GM12878 (cell line): ENCODE measurements at regions not wholly inside any gene's neighbourhood (a gene's known extent, or its start where the extent isn't known, plus 50 kb on each side); places are given as distances from the start of the nearest gene placed in this dataset.

Source experiments
- ATAC-seq: fragments of 200-7000 bp; cut with Tn5 transposase; 3 replicates; pipeline ENCODE4 v1.9.1; 2020; ENCODE audit warnings: mild to moderate bottlenecking, moderate library complexity
- BruUV-seq: library from RNA; stranded (reverse); fragments of 400-500 nt; replicated peaks from 2 replicates; lab custom pipeline; 2021; lab: Mats Ljungman, UMichigan
- CTCF ChIA-PET: fragments of 300-600 bp; sonication (Branson Sonifier 250); formaldehyde crosslinking; extraction: SDS; loops from one replicate; lab custom pipeline; 2021; ENCODE audit warnings: inconsistent platforms; lab: Yijun Ruan, JAX
- POLR2A ChIA-PET: fragments of 350-600 bp; formaldehyde crosslinking; extraction: SDS; loops from one replicate; lab custom pipeline; 2021; ENCODE audit warnings: inconsistent platforms; lab: Charles Lee
- RAD21 ChIA-PET: fragments of 300-600 bp; sonication (Branson Sonifier 250); formaldehyde crosslinking; loops from one replicate; lab custom pipeline; 2023; ENCODE audit warnings: antibody characterized with exemption; ENCODE audit not compliant: unreplicated experiment; lab: Charles Lee
- SMC1A ChIA-PET: fragments of 300-600 bp; sonication (Branson Sonifier 250); formaldehyde crosslinking; loops from one replicate; lab custom pipeline; 2023; ENCODE audit not compliant: unreplicated experiment, uncharacterized antibody; lab: Charles Lee
- DNase-seq: peaks from one replicate; pipeline ENCODE4 v3.0.0-alpha.2; 2011; ENCODE audit warnings: low read depth, low spot score
- FAIRE-seq: peaks from 3 replicates; lab custom pipeline; 2011; peaks lifted over from hg19 to GRCh38; lab: Jason Lieb, UNC
- H2AFZ ChIP-seq: 2 replicates; pipeline ENCODE4 v1.6.0; 2011; ENCODE audit warnings: low read depth, low read length, control low read depth; ENCODE audit not compliant: control insufficient read depth
- H3K27ac ChIP-seq: 2 replicates; pipeline ENCODE4 v1.5.1; 2011; ENCODE audit warnings: control low read depth; ENCODE audit not compliant: control insufficient read depth, insufficient read depth
- H3K27me3 ChIP-seq, 2 experiments: replicated peaks in 1 of 2; 2 replicates each; pipeline versions ENCODE4 v1.6.0 to v1.6.1; 2011; ENCODE audit warnings: low read length in 1 of 2; ENCODE audit not compliant: control insufficient read depth in 2 of 2, insufficient read depth in 2 of 2
- H3K36me3 ChIP-seq, 2 experiments: 2 replicates each; pipeline ENCODE4 v1.5.1; 2011; ENCODE audit warnings: low read length in 1 of 2; ENCODE audit not compliant: control insufficient read depth in 2 of 2, insufficient read depth in 2 of 2
- H3K4me1 ChIP-seq: 2 replicates; pipeline ENCODE4 v1.6.1; 2011; ENCODE audit warnings: mild to moderate bottlenecking, low read length, moderate library complexity, mixed read lengths; ENCODE audit not compliant: control insufficient read depth, insufficient read depth
- H3K4me2 ChIP-seq: 2 replicates; pipeline ENCODE4 v1.6.0; 2011; ENCODE audit warnings: control low read depth; ENCODE audit not compliant: control insufficient read depth, insufficient read depth
- H3K4me3 ChIP-seq: fragments of 200-600 bp; sonication (generic); 2 replicates; pipeline ENCODE4 v1.5.1; 2016
- H3K79me2 ChIP-seq: 2 replicates; pipeline ENCODE4 v1.6.0; 2011; ENCODE audit warnings: low read length; ENCODE audit not compliant: control insufficient read depth, insufficient read depth
- H3K9ac ChIP-seq: 2 replicates; pipeline ENCODE4 v1.8.0; 2011; ENCODE audit warnings: low read length, control low read depth, mixed read lengths; ENCODE audit not compliant: control insufficient read depth, insufficient read depth
- H3K9me3 ChIP-seq: replicated peaks from 3 replicates; pipeline ENCODE4 v1.5.1; 2011; ENCODE audit warnings: mild to moderate bottlenecking, low read length; ENCODE audit not compliant: control insufficient read depth, insufficient read depth
- H4K20me1 ChIP-seq: 2 replicates; pipeline ENCODE4 v1.6.0; 2011; ENCODE audit not compliant: control insufficient read depth, insufficient read depth
- CHD1 ChIP-seq: IDR thresholded peaks from 2 replicates; pipeline ENCODE4 v1.6.1; 2012; ENCODE audit warnings: low read depth, low read length, improper control_type of control experiment
- ETV6 ChIP-seq, 2 experiments: fragments of 450-650 bp in 1 of 2; IDR thresholded peaks in 1 of 2; conservative IDR thresholded peaks in 1 of 2; 2 replicates each; pipeline ENCODE4 v1.6.1; 2014; ENCODE audit warnings: antibody characterized with exemption in 1 of 2, borderline replicate concordance in 1 of 2, low read depth in 1 of 2, mild to moderate bottlenecking in 1 of 2, moderate library complexity in 1 of 2
- IKZF2 ChIP-seq, 2 experiments: fragments of 450-650 bp; IDR thresholded peaks; 2 replicates each; pipeline ENCODE4 v1.6.1; 2017; ENCODE audit warnings: mild to moderate bottlenecking in 2 of 2, moderate library complexity in 2 of 2
- MYC ChIP-seq: IDR thresholded peaks from 2 replicates; pipeline ENCODE4 v1.6.1; 2011; ENCODE audit warnings: mild to moderate bottlenecking, low read length, moderate library complexity, inconsistent platforms; ENCODE audit not compliant: insufficient read depth, insufficient replicate concordance, insufficient read length, severe bottlenecking
- NFYA ChIP-seq: IDR thresholded peaks from 2 replicates; pipeline ENCODE4 v1.6.1; 2011; ENCODE audit warnings: low read depth, mild to moderate bottlenecking, low read length, improper control_type of control experiment, borderline replicate concordance
- NR2F1 ChIP-seq: fragments of 450-650 bp; conservative IDR thresholded peaks from 2 replicates; pipeline ENCODE4 v1.6.1; 2017; ENCODE audit warnings: mild to moderate bottlenecking
- SMC3 ChIP-seq: IDR thresholded peaks from 2 replicates; pipeline ENCODE4 v1.6.1; 2011; ENCODE audit warnings: low read length, improper control_type of control experiment, borderline replicate concordance
- TAF1 ChIP-seq: IDR thresholded peaks from 2 replicates; pipeline ENCODE4 v1.6.1; 2011; ENCODE audit warnings: mild to moderate bottlenecking, low read depth, low read length, borderline replicate concordance
- YY1 ChIP-seq: IDR thresholded peaks from 2 replicates; pipeline ENCODE4 v1.6.1; 2011; ENCODE audit warnings: low read depth, mild to moderate bottlenecking, low read length
- ZNF274 ChIP-seq: IDR thresholded peaks from one replicate; pipeline ENCODE4 v1.8.0; 2011; ENCODE audit not compliant: insufficient read length, insufficient read depth
- WGBS: methylation state at CpG from one replicate; pipeline ENCODE4 v1.1.6; 2016; ENCODE audit warnings: low lambda C conversion rate; ENCODE audit not compliant: insufficient replicate concordance, insufficient coverage; ENCODE audit errors: missing lambda C conversion rate; 5-methylcytosine and 5-hydroxymethylcytosine counted together
- in situ Hi-C: fragments of 300-500 bp; cut with MboI; formaldehyde crosslinking; loops from 9 replicates; pipeline ENCODE4 v1.14.3; 2018; ENCODE audit warnings: mixed read lengths
- intact Hi-C: fragments of 100-400 bp; cut with micrococcal nuclease; formaldehyde crosslinking; loops from one replicate; pipeline ENCODE4 v1.14.2; 2022; ENCODE audit not compliant: unreplicated experiment
- TF ChIP-seq, protein P1 (sequence below): IDR thresholded peaks from 2 replicates; pipeline ENCODE4 v1.6.1; 2012; ENCODE audit warnings: low read depth, low read length, improper control_type of control experiment
- TF ChIP-seq, protein P2 (sequence below): IDR thresholded peaks from 2 replicates; pipeline ENCODE4 v1.6.1; 2011; ENCODE audit warnings: borderline replicate concordance, low read depth, mild to moderate bottlenecking, moderate library complexity, low read length; ENCODE audit not compliant: insufficient read depth, poor library complexity, severe bottlenecking
- TF ChIP-seq, protein P3 (sequence below): fragments of 450-650 bp; IDR thresholded peaks from 2 replicates; pipeline ENCODE4 v1.6.1; 2018; ENCODE audit warnings: borderline replicate concordance, mild to moderate bottlenecking; ENCODE audit not compliant: partially characterized antibody

DNA sequence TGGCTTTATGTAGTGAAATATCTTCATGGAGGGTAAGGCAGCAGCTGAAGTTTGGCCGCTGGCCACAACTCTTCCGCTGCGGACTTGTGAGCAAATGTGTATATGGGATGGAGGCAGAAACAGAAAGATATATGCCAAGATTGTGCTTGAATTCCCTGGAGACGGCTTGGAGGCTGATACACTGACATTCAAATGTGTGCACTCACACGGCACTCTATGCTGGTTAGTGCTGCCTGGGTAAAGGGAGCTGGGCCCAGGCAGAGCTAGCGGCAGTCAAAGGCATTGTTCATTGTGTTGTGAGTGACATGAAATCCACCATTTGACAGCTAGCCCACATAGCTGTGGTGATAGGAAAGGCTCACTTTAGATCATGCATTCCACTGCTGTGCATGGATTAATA lies 202.7 kb downstream of the CLIC5 start:
- no peak for FAIRE-seq
- no peak for ATAC-seq
- TF ChIP-seq MYC: no peak
- TF ChIP-seq CHD1: no peak
- TF ChIP-seq IKZF2 (IDR thresholded peaks at IDR 0.05): no peak
- no peak for TF ChIP-seq ZNF274
- no peak for TF ChIP-seq NFYA
- TF ChIP-seq TAF1: no peak
- TF ChIP-seq NR2F1: no peak
- TF ChIP-seq SMC3: no peak
- no peak for TF ChIP-seq ETV6 (conservative IDR thresholded peaks at IDR 0.05 in 1 of 2, IDR thresholded peaks at IDR 0.05 in 1 of 2; ENCODE audit: borderline replicate concordance in 1 of 2, low read depth in 1 of 2)
- TF ChIP-seq, protein P1, sequence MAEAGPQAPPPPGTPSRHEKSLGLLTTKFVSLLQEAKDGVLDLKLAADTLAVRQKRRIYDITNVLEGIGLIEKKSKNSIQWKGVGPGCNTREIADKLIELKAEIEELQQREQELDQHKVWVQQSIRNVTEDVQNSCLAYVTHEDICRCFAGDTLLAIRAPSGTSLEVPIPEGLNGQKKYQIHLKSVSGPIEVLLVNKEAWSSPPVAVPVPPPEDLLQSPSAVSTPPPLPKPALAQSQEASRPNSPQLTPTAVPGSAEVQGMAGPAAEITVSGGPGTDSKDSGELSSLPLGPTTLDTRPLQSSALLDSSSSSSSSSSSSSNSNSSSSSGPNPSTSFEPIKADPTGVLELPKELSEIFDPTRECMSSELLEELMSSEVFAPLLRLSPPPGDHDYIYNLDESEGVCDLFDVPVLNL: no peak
- TF ChIP-seq, protein P2, sequence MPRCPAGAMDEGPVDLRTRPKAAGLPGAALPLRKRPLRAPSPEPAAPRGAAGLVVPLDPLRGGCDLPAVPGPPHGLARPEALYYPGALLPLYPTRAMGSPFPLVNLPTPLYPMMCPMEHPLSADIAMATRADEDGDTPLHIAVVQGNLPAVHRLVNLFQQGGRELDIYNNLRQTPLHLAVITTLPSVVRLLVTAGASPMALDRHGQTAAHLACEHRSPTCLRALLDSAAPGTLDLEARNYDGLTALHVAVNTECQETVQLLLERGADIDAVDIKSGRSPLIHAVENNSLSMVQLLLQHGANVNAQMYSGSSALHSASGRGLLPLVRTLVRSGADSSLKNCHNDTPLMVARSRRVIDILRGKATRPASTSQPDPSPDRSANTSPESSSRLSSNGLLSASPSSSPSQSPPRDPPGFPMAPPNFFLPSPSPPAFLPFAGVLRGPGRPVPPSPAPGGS: no peak
- no peak for TF ChIP-seq YY1
- TF ChIP-seq, protein P3, sequence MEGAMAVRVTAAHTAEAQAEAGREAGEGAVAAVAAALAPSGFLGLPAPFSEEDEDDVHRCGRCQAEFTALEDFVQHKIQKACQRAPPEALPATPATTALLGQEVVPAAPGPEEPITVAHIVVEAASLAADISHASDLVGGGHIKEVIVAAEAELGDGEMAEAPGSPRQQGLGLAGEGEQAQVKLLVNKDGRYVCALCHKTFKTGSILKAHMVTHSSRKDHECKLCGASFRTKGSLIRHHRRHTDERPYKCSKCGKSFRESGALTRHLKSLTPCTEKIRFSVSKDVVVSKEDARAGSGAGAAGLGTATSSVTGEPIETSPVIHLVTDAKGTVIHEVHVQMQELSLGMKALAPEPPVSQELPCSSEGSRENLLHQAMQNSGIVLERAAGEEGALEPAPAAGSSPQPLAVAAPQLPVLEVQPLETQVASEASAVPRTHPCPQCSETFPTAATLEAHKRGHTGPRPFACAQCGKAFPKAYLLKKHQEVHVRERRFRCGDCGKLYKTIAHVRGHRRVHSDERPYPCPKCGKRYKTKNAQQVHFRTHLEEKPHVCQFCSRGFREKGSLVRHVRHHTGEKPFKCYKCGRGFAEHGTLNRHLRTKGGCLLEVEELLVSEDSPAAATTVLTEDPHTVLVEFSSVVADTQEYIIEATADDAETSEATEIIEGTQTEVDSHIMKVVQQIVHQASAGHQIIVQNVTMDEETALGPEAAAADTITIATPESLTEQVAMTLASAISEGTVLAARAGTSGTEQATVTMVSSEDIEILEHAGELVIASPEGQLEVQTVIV: no peak
- ChIA-PET SMC1A (interaction anchor here (1.8 kb wide), 1 partner anchor 24 kb away, joined by 4 read pairs; no protein-coding TSS in a partner anchor), CTCF (no interaction called here), RAD21 (no interaction called here), POLR2A (no interaction called here)
- Histone ChIP-seq H3K79me2 (no peaks in the 10 kb centered on the region), H3K9me3 (no peaks in the 10 kb centered on the region; the same call in 2 of the 3 replicates), H4K20me1 (no peaks in the 10 kb centered on the region), H2AFZ (no peak overlapping the region), H3K36me3 (no peaks in the 10 kb centered on the region), H3K4me3 (no peak overlapping the region), H3K9ac (no peak overlapping the region), H3K27me3 (no peaks in the 10 kb centered on the region; a peak in 2 of 4 replicates), H3K4me2 (no peak overlapping the region), H3K4me1 (no peaks in the 10 kb centered on the region), H3K27ac (no peak overlapping the region)
- WGBS: 56% methylated on average over 6 of the region's 6 CpGs
- BruUV-seq: no TSS peak
- intact Hi-C loops: no loop called here
- in situ Hi-C loops: no loop called here
- no peak for DNase-seq
